Neural cell (in vitro differentiated cells): ENCODE measurements at regions not wholly inside any gene's neighbourhood (a gene's known extent, or its start where the extent isn't known, plus 50 kb on each side); places are given as distances from the start of the nearest gene placed in this dataset.

Experiments used
- EP300 ChIP-seq: fragments of 450-650 bp; conservative IDR thresholded peaks from 2 replicates; pipeline ENCODE4 v1.6.1; 2014; ENCODE audit warnings: antibody characterized with exemption, mild to moderate bottlenecking, moderate library complexity; ENCODE audit not compliant: poor library complexity, severe bottlenecking
- POLR2AphosphoS5 ChIP-seq: IDR thresholded peaks from 2 replicates; pipeline ENCODE4 v1.6.1; 2012
- RAD21 ChIP-seq: fragments of 450-650 bp; conservative IDR thresholded peaks from 2 replicates; pipeline ENCODE4 v1.6.1; 2014; ENCODE audit warnings: antibody characterized with exemption, mild to moderate bottlenecking, moderate library complexity
- TAF1 ChIP-seq: IDR thresholded peaks from 2 replicates; pipeline ENCODE4 v1.6.1; 2012; ENCODE audit warnings: low read depth
- TF ChIP-seq, protein P1 (sequence below): fragments of 450-650 bp; IDR thresholded peaks from 2 replicates; pipeline ENCODE4 v1.5.1; 2014; ENCODE audit warnings: antibody characterized with exemption, mild to moderate bottlenecking, moderate library complexity; ENCODE audit not compliant: poor library complexity, severe bottlenecking

DNA sequence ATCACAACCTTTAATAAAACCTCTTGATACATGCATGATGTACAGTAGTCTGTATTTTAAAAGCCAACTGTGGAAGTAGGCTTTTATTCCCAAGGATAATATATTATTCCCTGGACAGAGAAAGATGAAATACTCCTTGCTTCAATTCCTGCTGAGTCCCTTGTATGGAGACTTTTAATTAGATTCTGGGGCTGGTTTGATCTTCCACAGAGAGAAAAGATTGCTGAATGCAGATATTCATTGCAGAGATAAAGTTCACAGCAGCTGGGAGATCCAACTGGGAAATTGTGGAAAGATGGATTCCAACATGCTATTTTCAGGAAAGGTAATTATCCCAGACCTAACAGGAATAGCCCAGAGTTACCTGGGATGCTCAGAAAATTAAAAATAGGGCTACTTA is 607.0 kb upstream of the HS6ST1 start:
- TF ChIP-seq EP300 (no peak), POLR2AphosphoS5 (no peak), TAF1 (no peak), RAD21 (no peak)
- TF ChIP-seq, protein P1, sequence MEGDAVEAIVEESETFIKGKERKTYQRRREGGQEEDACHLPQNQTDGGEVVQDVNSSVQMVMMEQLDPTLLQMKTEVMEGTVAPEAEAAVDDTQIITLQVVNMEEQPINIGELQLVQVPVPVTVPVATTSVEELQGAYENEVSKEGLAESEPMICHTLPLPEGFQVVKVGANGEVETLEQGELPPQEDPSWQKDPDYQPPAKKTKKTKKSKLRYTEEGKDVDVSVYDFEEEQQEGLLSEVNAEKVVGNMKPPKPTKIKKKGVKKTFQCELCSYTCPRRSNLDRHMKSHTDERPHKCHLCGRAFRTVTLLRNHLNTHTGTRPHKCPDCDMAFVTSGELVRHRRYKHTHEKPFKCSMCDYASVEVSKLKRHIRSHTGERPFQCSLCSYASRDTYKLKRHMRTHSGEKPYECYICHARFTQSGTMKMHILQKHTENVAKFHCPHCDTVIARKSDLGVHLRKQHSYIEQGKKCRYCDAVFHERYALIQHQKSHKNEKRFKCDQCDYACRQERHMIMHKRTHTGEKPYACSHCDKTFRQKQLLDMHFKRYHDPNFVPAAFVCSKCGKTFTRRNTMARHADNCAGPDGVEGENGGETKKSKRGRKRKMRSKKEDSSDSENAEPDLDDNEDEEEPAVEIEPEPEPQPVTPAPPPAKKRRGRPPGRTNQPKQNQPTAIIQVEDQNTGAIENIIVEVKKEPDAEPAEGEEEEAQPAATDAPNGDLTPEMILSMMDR, result no peak
